ENCODE measurements at regions not wholly inside any gene's neighbourhood (a gene's known extent, or its start where the extent isn't known, plus 50 kb on each side); places are given as distances from the start of the nearest gene placed in this dataset.

DNA sequence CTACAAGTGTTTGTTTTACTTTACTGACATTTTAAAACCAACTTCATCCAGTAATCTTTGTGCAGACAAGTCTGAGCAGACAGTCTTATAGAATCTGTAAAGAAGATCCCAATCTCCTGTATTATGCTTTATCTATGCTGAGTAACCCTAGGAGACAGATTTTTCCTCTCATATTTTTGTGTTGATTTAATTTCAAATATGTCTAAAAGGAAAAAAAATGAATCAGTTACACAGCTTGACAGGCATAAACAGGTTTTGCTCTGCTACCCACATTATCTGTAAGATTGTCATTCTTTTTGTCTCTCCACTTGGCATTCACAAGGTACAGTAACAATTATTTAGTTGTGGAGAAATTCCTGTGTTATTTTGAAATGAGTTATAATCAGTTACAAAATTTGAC, 415.0 kb downstream of the NYAP2 start:
- TF ChIP-seq CTCF (IDR thresholded peaks at IDR 0.05) (no peak), POLR2A (IDR thresholded peaks at IDR 0.05) (no peak)
